Esophagus (tissue), 2 donors: ENCODE measurements at regions not wholly inside any gene's neighbourhood (a gene's known extent, or its start where the extent isn't known, plus 50 kb on each side); places are given as distances from the start of the nearest gene placed in this dataset.

Source experiments
- H3K27ac ChIP-seq, 2 donors: one replicate each; pipeline ENCODE4 v1.5.1; 2013; ENCODE audit warnings: low read depth in 2 of 2, mild to moderate bottlenecking in 2 of 2, inconsistent platforms in 1 of 2, low read length in 1 of 2, moderate library complexity in 1 of 2
- H3K27me3 ChIP-seq, 2 donors: one replicate each; pipeline ENCODE4 v1.6.1; 2013; ENCODE audit warnings: low read length in 2 of 2, control low read depth in 1 of 2, mild to moderate bottlenecking in 1 of 2; ENCODE audit not compliant: insufficient read depth in 2 of 2, control insufficient read depth in 1 of 2
- H3K36me3 ChIP-seq, 2 donors: one replicate each; pipeline ENCODE4 v1.6.1; 2013; ENCODE audit warnings: low read length in 1 of 2; ENCODE audit not compliant: control insufficient read depth in 2 of 2, insufficient read depth in 2 of 2
- H3K4me1 ChIP-seq, 2 donors: one replicate each; pipeline ENCODE4 v1.6.1; 2013; ENCODE audit warnings: low read length in 1 of 2; ENCODE audit not compliant: control insufficient read depth in 2 of 2, insufficient read depth in 2 of 2
- H3K4me3 ChIP-seq, 2 donors: one replicate each; pipeline ENCODE4 v1.5.1; 2013; ENCODE audit warnings: low read length in 2 of 2, mild to moderate bottlenecking in 2 of 2, low read depth in 1 of 2, moderate library complexity in 1 of 2
- H3K9me3 ChIP-seq, 2 donors: one replicate each; pipeline ENCODE4 v1.6.1; 2013; ENCODE audit warnings: mild to moderate bottlenecking in 2 of 2, low read depth in 1 of 2, low read length in 1 of 2, moderate library complexity in 1 of 2; ENCODE audit not compliant: control insufficient read depth in 2 of 2, insufficient read depth in 1 of 2
- WGBS, 2 donors: extraction: QIAGEN DNeasy Blood & Tissue Kit; methylation state at CpG; one replicate each; pipeline ENCODE4 v1.1.7; 2013; 5-methylcytosine and 5-hydroxymethylcytosine counted together
- donor health status: healthy with polysubstance abuse.
- donor health status: Bipolar disorder and iron deficiency.

DNA sequence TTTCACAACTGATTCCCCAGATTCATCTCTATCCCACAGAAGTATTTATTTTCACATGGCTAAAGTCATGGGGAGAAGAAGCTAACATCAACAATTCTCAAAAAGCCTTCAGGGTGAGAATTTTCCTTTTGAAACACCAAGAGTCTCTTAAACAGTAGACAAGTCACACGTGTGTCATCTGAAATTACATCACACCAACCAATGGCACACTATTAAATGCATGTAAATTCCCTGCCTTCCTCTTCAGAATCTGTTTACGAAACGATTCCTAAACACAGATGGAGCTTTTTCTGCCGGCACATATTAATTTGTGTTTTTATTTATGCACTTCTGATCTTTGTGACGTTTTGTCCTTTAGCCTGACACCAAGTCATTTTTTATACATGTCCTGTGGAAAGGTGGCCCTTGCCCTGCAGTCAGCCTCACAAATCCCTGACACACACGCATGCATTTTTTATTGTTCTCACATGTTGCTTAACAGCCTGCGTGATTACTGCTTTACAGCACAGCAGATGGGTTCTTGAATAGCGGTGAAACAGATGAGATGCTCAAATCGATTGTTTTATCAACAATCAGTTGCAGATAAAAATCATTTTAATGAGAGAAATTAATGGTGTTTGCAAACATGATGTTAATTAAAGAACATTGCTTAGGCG is 735.9 kb upstream of the TENM3 start:
- H3K36me3 ChIP-seq: no peaks in the 10 kb centered on the region
- H3K4me1 ChIP-seq: no peaks in the 10 kb centered on the region
- H3K9me3 ChIP-seq: no peaks in the 10 kb centered on the region
- no peak overlapping the region for H3K27ac ChIP-seq
- no peak overlapping the region for H3K4me3 ChIP-seq
- 62 to 68% methylated on average over 10 of the region's 10 CpGs for WGBS, 2 donors
- H3K27me3 ChIP-seq: no peaks in the 10 kb centered on the region

- WGBS, 2 donors: 76 to 80% methylated on average over 6 of the region's 6 CpGs
- H3K27ac ChIP-seq: no peak overlapping the region
- no peaks in the 10 kb centered on the region for H3K27me3 ChIP-seq
- H3K4me1 ChIP-seq: no peaks in the 10 kb centered on the region
- no peak overlapping the region for H3K4me3 ChIP-seq
- no peaks in the 10 kb centered on the region for H3K9me3 ChIP-seq
- no peaks in the 10 kb centered on the region for H3K36me3 ChIP-seq
Observed at GRCh38 chr4:181507938-181508337, 735.3 kb upstream of the TENM3 start.

- WGBS, 2 donors: 58 to 59% methylated on average over 6 of the region's 6 CpGs
- Histone ChIP-seq H3K4me3 (no peak overlapping the region), H3K9me3 (no peaks in the 10 kb centered on the region), H3K27ac (no peak overlapping the region), H3K4me1 (no peaks in the 10 kb centered on the region), H3K36me3 (no peaks in the 10 kb centered on the region), H3K27me3 (no peaks in the 10 kb centered on the region)
Observed at GRCh38 chr4:181508601-181509000, 734.6 kb upstream of the TENM3 start.

DNA sequence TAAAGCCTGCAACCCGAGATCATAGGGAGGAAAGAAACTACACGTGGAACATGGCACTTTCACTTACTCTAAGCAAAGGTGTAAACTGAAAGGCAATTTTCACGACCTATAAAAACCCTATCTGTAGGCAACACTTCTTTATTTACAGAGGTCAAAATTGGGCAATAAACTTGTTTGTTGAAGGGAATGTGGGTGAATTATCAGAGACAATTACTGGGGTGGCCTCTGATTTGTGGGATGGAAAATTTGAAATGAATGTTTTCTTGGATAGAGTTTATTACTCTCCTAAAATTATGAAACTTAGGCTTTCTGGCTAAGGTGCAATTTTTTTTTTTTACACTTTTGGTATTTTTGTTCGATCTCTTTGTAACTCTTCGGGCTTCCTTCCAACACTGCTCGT is 734.1 kb upstream of the TENM3 start:
- Histone ChIP-seq H3K27me3 (no peaks in the 10 kb centered on the region), H3K4me1 (no peaks in the 10 kb centered on the region), H3K4me3 (no peak overlapping the region), H3K36me3 (no peaks in the 10 kb centered on the region), H3K27ac (no peak overlapping the region), H3K9me3 (no peaks in the 10 kb centered on the region)
- WGBS, 2 donors: 41 to 44% methylated on average over 6 of the region's 6 CpGs

- WGBS, 2 donors: 78 to 82% methylated on average over 3 of the region's 3 CpGs
- no peak overlapping the region for H3K27ac ChIP-seq
- H3K4me1 ChIP-seq: no peaks in the 10 kb centered on the region
- H3K36me3 ChIP-seq: no peaks in the 10 kb centered on the region
- H3K4me3 ChIP-seq: no peak overlapping the region
- no peaks in the 10 kb centered on the region for H3K9me3 ChIP-seq
- H3K27me3 ChIP-seq: no peaks in the 10 kb centered on the region
Observed at GRCh38 chr4:181517491-181517890, 725.7 kb upstream of the TENM3 start.

- H3K27me3 ChIP-seq: no peaks in the 10 kb centered on the region
- H3K9me3 ChIP-seq: no peaks in the 10 kb centered on the region
- H3K27ac ChIP-seq: no peak overlapping the region
- 89 to 90% methylated on average over 4 of the region's 4 CpGs for WGBS, 2 donors
- H3K4me1 ChIP-seq: no peaks in the 10 kb centered on the region
- no peak overlapping the region for H3K4me3 ChIP-seq
- no peaks in the 10 kb centered on the region for H3K36me3 ChIP-seq
Observed at GRCh38 chr4:181520790-181521189, 722.4 kb upstream of the TENM3 start.

DNA sequence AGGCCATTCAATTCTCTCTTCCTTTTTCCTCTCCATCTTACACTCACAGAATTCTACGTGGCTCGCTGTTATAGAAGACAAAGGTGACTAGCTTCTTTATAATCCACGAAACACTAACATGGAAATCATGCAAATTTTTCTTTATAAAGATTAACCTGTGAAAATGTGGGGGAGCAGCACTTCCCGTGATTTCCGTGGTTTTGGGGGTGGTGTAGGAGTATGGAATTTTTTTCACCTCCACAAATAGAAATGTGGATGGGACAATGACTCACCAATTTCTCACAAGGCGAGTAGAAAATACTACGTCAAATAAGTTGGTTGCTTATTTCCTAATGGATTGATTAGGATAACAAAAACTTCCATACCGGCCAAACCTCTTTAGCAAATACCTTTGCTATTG is 719.2 kb upstream of the TENM3 start:
- H3K4me3 ChIP-seq: no peak overlapping the region
- no peaks in the 10 kb centered on the region for H3K27me3 ChIP-seq
- no peaks in the 10 kb centered on the region for H3K36me3 ChIP-seq
- H3K4me1 ChIP-seq: no peaks in the 10 kb centered on the region
- H3K27ac ChIP-seq: no peak overlapping the region
- H3K9me3 ChIP-seq: no peaks in the 10 kb centered on the region
- 74% methylated on average over 8 of the region's 8 CpGs for WGBS, 2 donors

- Histone ChIP-seq H3K4me3 (no peak overlapping the region), H3K27ac (no peak overlapping the region), H3K9me3 (no peaks in the 10 kb centered on the region), H3K36me3 (no peaks in the 10 kb centered on the region), H3K27me3 (no peaks in the 10 kb centered on the region), H3K4me1 (no peaks in the 10 kb centered on the region)
- 80 to 86% methylated on average over 5 of the region's 5 CpGs for WGBS, 2 donors
Observed at GRCh38 chr4:181524499-181524898, 718.7 kb upstream of the TENM3 start.

DNA sequence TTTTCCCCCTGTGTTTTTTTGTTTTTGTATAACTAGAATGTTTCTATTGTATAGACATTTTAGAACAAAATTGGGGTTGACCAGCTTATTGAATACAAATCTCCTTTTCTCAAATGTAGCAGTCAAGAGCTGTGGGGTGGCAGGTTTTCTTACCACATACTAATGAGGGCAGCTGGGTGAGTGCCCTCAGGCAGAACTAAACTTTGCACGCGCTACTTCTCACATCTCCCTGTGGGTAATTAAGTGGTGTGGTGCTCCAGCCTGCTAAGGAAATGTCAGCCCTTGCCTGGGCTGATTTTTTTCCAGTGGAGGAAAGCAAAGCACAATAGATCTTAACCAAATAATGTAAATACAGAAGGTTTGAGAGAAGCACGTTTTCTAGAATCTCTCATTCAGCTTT is 717.6 kb upstream of the TENM3 start:
- H3K9me3 ChIP-seq: no peaks in the 10 kb centered on the region
- no peaks in the 10 kb centered on the region for H3K27me3 ChIP-seq
- H3K27ac ChIP-seq: no peak overlapping the region
- H3K4me3 ChIP-seq: no peak overlapping the region
- no peaks in the 10 kb centered on the region for H3K4me1 ChIP-seq
- H3K36me3 ChIP-seq: no peaks in the 10 kb centered on the region
- WGBS, 2 donors: 23 to 31% methylated on average over 3 of the region's 3 CpGs

DNA sequence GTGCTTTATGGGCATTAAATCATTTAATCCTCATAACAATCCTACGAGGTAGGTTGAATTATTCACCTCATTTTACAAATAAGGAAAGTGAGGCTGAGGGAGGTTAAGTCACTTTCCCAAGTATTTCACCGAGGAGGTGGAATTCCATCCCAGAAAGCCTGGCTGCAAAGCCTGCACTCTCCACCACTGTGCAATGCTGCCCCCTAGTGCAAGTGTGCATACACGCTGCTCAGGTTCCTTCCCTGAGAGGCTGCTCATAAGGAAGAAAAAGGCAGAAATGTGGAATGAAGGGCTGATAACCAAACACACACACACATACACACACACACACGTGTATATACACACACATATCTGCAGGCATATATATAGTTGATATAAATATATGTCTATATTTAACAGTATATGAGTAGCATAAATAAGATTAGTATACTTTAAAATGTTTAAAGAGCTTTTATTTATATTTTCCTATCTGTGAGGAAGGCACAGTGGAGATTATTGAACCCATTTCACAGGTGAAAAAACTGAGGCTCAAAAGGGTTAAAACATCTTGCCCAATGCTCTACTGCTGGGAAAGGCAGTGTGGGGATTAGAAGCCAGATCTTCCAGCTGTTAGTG is 714.5 kb upstream of the TENM3 start:
- no peaks in the 10 kb centered on the region for H3K27me3 ChIP-seq
- H3K4me1 ChIP-seq: no peaks in the 10 kb centered on the region
- H3K27ac ChIP-seq: no peak overlapping the region
- H3K4me3 ChIP-seq: no peak overlapping the region
- no peaks in the 10 kb centered on the region for H3K9me3 ChIP-seq
- H3K36me3 ChIP-seq: no peaks in the 10 kb centered on the region
- 4 to 5% methylated on average over 4 of the region's 4 CpGs for WGBS, 2 donors
